GM12872 (cell line): ENCODE measurements at regions not wholly inside any gene's neighbourhood (a gene's known extent, or its start where the extent isn't known, plus 50 kb on each side); places are given as distances from the start of the nearest gene placed in this dataset.

ENCODE experiments used
- CTCF ChIP-seq: IDR thresholded peaks from 3 replicates; pipeline ENCODE4 v1.5.1; 2011; ENCODE audit warnings: low read depth, mild to moderate bottlenecking, low read length, moderate library complexity; ENCODE audit not compliant: insufficient read depth

GRCh38 chr1:213876531-213876930, 111.2 kb upstream of the PROX1 start:
- no peak for TF ChIP-seq CTCF

DNA sequence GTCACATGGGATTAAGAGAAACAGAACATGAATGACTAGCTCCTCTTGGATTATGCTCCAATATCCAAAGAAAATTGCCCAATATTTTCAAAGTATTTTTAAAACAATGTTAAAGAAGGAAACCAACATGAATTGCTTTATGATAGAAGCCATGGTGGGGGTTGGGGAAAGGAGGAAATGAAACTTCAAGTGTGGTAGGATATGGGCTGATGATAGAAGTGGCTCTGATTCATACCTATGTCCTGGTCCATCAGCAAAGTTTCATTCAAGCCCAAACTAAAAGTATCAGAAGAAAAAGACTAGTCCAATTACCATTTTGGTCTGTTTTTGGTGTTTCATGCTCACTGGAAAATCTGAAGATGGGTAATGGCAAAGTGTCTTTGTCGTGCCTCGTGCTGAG, 104.2 kb upstream of the PROX1 start:
- TF ChIP-seq CTCF: no peak

DNA sequence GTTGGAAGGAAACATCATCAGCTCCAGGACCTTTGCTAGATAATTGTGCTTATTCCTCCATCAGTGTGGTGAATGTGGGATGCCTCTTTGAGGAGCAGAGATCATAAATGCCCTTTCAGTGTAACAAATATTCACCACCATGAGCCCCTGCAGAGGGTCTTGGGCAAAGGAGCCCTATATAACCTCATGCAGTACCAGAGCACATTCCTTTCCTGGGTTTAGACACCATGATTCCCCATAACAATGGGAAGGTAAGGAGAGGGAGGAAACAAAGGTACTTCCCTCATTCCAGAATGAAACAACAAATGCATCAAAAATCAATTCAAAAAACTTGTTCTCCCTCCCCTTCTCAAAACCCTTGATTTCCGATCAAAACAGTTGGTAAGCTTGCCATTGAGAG, 103.4 kb upstream of the PROX1 start:
- TF ChIP-seq CTCF: no peak

- no peak for TF ChIP-seq CTCF
Measured at GRCh38 chr1:213884942-213885341, 102.8 kb upstream of the PROX1 start.

DNA sequence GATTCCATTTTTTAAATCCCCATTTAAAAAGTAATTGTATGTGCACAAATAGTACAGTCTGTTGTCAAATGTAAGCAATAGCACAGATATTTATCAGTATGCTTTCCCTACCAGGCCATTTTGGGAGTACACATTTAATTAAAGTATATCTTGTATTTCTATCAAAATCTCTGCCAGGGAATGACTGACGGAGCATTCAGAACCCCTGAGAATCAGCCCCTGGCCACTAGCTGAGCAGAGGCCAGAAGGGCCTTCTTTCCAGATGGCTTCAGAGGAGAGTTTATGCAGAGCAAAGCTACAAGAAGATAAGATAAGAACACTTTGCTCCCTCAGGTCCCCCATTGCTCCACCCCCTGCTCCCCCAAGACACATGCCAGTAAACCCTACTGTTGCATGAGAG, 99.9 kb upstream of the PROX1 start:
- no peak for TF ChIP-seq CTCF

DNA sequence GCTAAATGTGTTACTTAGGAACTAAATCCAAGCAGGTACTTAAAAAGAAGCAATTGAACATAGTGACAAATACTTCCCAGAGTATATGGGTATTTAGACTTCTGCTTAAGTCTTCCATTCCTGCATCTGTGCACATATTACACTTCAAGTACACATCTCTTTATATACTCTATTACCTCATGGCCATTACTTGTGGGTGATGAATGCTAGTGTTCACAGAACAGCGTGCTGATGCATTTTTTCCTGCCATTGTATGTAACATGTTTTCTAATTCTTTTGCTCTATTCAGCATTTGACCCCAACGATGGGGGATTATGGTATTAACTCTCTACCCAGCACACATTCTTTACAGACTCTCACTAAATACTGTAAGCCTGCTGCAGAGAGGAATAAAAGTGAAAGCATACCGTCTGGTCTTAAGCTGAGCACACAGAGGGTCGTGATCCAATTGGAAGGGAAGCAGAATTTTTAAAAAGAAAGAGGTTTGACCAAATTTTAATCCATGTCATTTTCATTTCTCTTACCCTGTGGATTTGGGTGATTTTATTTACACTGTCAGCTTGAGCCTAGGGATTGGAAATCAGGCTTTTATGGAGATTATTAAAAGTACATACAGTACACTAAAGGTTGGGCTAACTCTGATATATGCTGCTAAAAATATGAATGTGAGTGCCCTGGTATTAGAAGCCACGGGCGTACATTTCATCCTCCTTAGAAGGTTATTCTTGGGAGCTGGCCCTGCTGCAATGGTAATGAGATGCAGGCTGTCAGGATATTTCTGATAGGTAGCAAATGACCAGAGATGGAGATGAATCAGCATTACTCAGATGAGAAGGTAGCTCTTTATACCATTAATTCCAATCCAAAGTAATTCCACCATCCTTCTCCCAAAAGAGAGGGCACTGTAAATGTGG, 95.5 kb upstream of the PROX1 start:
- TF ChIP-seq CTCF: no peak

DNA sequence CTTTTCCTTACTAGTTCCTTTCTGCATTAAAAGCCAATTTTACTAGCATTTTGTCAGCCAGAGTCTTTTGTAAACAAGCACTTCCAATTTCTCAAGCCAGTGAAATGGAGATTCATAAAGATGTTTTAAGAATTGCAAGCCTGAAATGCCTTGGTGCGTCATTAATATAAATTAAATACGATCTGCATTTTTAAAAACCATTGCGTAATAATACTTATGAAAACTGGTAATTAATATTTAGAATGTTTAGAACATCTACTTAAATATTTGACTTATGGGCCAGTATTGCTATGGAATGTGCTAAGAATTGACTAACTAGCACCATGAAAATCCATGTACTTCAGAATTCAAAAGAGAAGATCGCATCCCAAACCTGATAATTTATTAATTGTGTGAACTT, 89.1 kb upstream of the PROX1 start:
- no peak for TF ChIP-seq CTCF

GRCh38 chr1:213899413-213899812, 88.4 kb upstream of the PROX1 start:
- no peak for TF ChIP-seq CTCF
